GM12874 (cell line): ENCODE measurements at regions not wholly inside any gene's neighbourhood (a gene's known extent, or its start where the extent isn't known, plus 50 kb on each side); places are given as distances from the start of the nearest gene placed in this dataset.

Source experiments
- TF ChIP-seq, protein P1 (sequence below): IDR thresholded peaks from 2 replicates; pipeline ENCODE4 v1.5.1; 2011; ENCODE audit warnings: low read depth, mild to moderate bottlenecking, control low read depth, low read length, moderate library complexity; ENCODE audit not compliant: insufficient read depth

DNA sequence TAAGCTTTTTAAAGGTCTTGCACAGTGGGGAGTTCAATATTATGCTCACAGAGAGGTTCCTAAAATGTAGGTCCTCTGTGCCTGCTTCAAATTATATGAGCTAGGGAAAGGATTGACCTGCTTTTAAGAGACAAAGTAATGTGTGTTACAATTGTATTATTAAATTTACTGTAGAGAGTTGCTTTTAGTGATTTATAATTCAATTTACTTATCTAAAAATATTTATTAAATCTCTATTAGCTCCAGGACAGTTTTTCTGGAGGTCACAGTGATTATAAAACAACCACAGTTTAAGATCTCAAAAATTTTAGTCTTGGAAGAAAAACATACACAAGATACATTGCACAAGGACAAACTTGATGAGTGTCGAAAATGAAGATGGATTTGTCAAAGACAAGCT lies 665.7 kb upstream of the ARPP21 start:
- TF ChIP-seq, protein P1, sequence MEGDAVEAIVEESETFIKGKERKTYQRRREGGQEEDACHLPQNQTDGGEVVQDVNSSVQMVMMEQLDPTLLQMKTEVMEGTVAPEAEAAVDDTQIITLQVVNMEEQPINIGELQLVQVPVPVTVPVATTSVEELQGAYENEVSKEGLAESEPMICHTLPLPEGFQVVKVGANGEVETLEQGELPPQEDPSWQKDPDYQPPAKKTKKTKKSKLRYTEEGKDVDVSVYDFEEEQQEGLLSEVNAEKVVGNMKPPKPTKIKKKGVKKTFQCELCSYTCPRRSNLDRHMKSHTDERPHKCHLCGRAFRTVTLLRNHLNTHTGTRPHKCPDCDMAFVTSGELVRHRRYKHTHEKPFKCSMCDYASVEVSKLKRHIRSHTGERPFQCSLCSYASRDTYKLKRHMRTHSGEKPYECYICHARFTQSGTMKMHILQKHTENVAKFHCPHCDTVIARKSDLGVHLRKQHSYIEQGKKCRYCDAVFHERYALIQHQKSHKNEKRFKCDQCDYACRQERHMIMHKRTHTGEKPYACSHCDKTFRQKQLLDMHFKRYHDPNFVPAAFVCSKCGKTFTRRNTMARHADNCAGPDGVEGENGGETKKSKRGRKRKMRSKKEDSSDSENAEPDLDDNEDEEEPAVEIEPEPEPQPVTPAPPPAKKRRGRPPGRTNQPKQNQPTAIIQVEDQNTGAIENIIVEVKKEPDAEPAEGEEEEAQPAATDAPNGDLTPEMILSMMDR = no peak

DNA sequence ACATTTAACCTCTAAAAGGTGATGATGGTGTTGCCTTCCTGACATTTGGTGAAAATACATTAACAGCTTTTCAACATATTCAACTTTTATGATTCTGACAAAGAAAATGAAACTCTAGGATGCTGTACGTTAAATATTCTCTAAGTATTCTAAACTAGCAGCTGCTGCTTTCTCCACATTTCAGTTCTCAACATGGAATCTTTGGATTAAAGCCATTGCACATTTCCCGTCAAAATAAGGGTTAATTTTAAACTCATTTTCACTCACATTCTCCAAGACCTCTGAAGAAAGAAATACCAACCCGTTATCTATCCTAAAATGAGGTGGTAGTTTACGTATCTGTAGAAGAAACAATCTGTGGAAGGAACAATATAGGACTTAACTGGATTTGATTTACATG lies 655.7 kb upstream of the ARPP21 start:
- TF ChIP-seq, protein P1 = no peak

DNA sequence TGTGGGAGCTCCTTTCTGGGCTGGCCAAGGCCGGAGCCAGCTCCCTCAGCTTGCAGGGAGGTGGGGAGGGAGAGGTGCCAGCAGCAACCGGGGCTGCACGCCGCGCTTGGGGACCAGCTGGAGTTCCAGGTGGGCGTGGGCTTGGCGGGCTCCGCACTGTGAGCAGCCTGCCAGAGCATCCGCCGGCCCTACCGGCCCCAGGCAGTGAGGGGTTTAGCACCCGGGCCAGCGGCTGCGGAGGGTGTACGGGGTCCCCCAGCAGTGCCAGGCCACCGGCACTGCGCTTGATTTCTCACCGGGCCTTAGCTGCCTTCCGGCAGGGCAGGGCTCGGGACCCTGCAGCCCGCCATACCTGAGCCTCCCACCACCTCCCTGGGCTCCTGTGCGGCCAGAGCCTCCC lies 651.0 kb upstream of the ARPP21 start:
- TF ChIP-seq, protein P1 = no peak

GRCh38 chr3:34995796-34996430 lies 643.4 kb upstream of the ARPP21 start:
- TF ChIP-seq, protein P1 = no peak

- TF ChIP-seq, protein P1 = no peak
These were observed 640.4 kb upstream of the ARPP21 start for GRCh38 chr3:34998902-34999301.

- TF ChIP-seq, protein P1 = no peak
These were observed 627.1 kb upstream of the ARPP21 start for GRCh38 chr3:35012214-35012613.

DNA sequence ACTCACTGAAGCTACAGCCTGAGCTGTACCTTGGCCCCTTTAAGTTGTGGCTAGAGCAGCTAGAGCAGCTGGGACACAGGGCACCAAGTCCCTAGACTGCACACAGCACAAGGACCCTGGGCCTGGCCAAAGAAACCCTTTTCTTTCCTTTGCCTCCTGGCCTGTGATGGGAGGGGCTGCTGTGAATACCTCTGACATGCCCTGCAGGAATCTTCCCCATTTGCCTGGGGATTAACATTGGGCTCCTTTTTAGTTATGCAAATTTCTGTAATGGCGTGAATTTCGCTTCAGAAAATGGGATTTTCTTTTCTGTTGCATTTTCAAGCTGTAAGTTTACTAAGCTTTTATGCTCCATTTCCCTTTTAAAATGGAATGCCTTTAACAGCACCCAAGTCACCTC lies 611.2 kb upstream of the ARPP21 start:
- TF ChIP-seq, protein P1 = no peak
